NCI-H2196 (cell line): ENCODE measurements at regions not wholly inside any gene's neighbourhood (a gene's known extent, or its start where the extent isn't known, plus 50 kb on each side); places are given as distances from the start of the nearest gene placed in this dataset.
"Not testable (repeated sequence)": the region's sequence is repeated elsewhere in the genome, so short reads cannot be mapped to it uniquely, and the experiment has no call there.

ENCODE experiments used
- DNase-seq: peaks from one replicate; lab custom pipeline; 2025; ENCODE audit not compliant: unreplicated experiment; lab: John Stamatoyannopoulos, UW

DNA sequence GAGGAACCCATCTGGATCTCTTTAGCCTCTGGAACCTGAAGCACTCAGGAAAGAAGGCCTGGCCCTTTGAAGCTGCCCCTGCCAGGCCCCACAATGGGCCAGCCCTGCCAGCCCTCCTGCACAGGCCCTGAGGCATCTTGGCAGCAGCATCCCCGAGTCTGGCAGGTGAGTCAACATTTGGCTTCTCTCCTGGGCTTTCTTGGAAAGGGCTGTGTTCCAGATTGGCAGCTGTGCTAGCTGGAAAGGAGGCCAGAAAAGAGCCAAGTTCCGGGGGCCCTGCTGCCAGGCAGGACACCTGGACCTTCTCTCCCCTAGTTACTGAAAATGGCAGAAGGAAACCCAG lies 187.2 kb downstream of the SHQ1 start:
- DNase-seq: peak; percentile 76

DNA sequence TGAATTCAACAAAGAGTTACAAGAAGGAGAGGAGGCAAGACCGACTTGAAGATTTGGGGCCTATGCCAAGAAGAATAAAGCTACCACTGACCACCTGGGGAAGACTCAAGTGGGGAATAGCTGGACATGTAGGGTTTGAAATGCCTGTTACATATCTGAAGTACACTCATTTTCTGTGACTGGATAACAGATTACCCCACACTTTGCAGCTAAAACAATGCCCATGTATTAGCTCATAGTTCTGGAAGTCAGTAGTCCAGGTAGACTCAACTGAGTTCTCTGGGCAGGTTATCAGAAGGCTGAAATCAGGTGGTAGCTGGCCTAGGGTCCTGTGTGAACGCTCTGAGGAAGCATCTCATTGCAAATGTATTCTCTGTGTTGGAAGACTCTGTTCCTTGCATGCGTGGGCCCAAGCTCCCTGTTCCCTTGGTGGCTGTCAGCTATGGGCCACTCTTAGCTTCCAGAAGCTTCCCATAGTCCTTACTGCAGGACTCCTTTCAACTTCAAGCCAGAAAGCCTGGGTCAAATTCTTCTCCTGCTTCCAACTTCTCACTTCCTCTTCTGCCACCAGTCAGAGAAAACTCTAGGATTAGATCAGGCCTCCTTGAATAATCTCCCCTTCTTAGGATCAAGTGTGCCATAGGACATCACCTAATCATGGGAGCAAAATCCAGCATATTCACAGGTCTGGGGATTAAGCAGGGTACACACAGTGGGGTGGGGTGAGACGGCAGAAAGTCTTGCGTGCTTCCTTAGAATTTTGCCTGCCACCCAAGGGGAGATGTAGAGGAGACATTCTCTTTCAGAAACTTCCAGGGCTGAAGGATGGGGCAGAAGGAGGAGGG lies 187.8 kb downstream of the SHQ1 start:
- DNase-seq: no peak

GRCh38 chr3:72659596-72659995 lies 188.6 kb downstream of the SHQ1 start:
- DNase-seq: no peak

DNA sequence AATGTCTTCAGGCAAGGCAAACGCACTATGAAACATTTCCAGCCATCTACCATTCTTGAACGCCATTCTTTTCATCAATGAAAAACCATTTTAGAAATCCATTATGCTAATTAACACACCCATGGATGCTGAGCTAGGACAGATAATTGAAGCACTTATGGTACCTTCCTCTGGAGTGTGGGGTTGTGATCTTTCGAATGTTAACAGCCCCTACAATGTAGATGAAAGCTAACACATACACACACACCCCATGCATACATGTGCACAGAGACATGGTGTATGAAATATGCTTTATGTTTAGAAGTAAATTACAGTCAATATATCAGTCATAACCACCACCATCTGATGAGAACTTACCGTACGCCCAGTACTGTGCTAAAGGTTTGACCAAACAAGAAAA lies 189.1 kb downstream of the SHQ1 start:
- no peak for DNase-seq

DNA sequence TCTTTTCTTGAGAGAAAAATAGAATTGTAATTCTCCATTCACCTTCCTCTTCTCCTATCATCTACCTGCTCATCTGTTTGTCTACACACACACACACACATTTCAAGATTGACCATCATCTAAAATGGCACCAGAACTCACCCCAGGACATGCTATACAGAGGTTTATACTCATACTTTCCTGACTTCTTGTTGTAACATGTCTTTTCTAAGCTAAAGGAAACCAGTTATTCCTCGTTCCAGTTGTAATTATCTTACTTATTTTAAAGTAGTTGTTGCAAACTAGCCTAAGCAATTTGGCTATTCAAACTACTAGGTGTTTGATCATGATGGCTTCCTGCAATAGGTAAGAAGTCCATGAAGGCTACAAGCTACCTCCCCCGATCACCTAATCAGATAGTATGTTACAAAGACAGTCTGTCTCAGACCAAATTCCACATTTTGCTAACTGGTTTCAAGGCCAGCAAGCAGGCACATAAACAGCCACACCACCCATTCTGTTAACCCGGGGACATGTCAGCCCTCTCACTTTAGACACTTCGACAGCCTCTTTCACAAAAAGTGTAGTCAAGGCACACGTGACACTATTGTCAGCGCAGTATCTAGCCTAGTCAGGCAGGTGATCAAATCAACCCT lies 189.7 kb downstream of the SHQ1 start:
- DNase-seq: no peak

DNA sequence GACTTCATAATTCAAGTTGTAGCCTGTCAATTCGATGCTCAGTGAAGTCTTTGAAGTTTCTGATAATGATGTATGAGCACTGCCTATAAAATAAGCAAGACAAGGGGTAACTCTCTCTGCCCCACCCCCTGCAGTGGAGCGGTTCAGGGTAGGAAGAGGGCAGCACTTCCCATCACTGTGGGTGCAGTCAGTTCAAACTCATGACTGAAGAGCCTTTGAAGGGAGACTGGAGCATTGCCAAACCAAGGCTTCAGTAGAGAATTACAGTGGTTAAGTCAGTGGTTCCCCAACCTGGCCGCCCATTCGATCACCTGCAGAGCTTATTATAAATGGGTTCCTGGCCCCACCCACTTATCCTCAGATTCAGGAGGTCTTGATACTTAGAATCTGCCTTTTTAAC lies 190.6 kb downstream of the SHQ1 start:
- peak; percentile 2 for DNase-seq

GRCh38 chr3:72655723-72656122 lies 192.5 kb downstream of the SHQ1 start:
- no peak for DNase-seq

DNA sequence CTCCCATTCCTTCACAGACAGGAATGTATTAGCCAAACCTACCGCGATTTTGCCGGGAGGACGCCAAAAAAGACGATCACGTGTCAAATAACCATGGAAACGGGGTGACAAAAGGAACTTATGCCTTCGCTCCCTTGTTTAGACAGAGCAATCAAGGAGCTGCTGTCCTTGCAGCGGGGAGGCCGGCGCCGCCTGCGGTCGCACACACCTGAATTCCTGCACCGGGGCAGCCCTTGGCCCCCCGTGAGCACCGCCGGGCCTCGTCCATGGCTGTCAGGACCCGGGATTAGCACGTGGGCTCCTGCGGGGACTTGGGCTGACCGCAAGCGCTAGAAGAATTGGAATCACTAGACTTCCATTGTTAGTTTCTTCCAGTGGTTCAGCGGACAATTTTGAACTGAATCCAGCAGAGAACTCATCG lies 193.1 kb downstream of the SHQ1 start:
- DNase-seq: no peak

- DNase-seq: no peak
These were observed 195.8 kb downstream of the SHQ1 start for GRCh38 chr3:72652395-72652794.

GRCh38 chr3:72651498-72651897 lies 196.7 kb downstream of the SHQ1 start:
- DNase-seq: no peak

GRCh38 chr3:72646263-72646662 lies 202.0 kb downstream of the SHQ1 start:
- no peak for DNase-seq

DNA sequence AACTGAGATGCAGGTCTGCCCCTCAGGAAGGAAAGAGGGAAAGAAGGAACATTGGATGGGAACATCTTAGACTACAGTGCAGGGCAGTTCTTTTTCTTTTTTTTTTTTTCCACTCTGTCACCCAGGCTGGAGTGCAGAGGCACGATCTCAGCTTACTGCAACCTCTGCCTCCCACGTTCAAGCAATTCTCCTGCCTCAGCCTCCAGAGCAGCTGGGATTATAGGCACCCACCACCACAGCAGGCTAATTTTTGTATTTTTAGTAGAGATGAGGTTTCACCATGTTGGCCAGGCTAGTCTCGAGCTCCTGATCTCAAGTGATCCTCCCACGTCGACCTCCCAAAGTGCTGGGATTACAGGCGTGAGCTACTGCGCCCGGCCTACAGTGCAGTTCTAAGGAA lies 204.6 kb downstream of the SHQ1 start:
- DNase-seq: not testable (repeated sequence)

DNA sequence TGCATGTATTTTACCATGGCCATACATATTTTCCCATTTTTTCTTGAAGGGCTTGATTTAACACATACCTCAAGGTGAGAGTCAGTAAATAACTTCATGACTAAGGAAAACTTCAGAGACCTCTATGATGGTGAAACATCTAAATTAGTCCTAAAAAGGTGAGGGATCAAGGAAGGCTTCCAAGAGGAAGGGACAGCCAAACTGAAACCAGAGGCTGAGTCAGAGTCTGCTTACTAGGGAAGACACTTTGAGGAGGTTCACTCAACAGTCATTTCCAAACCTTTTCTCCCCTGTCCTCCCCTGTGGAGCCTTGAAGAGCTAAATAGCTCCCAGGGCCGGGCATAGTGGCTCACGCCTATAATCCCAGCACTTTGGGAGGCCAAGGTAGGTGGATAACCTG lies 206.6 kb downstream of the SHQ1 start:
- no peak for DNase-seq

- no peak for DNase-seq
These were observed 207.2 kb downstream of the SHQ1 start for GRCh38 chr3:72641072-72641471.

- DNase-seq: no peak
These were observed 211.2 kb downstream of the SHQ1 start for GRCh38 chr3:72636969-72637597.

- no peak for DNase-seq
These were observed 212.7 kb downstream of the SHQ1 start for GRCh38 chr3:72635551-72635950.

GRCh38 chr3:72634128-72634527 lies 214.1 kb downstream of the SHQ1 start:
- no peak for DNase-seq

DNA sequence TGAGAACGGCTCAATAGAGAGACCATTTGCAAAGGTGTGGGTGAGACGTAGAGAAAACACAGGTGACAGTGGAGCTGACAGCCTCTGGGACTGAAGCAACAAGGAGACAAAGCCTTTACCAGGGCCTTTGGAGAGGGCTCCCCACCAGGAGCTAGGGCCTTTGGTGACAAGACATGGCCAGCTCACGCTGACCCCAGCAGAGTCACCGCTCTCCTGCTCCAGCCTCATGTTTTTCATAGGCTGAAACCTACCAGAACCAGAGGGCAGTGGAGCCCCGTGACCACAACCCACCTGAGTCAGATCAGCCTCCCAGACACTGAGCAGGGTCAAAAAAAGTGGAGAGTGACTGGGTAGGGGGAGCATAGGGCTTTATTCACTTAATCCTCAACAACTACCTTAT lies 214.7 kb downstream of the SHQ1 start:
- no peak for DNase-seq

- DNase-seq: no peak
These were observed 215.1 kb downstream of the SHQ1 start for GRCh38 chr3:72633121-72633520.

- DNase-seq: no peak
These were observed 216.1 kb downstream of the SHQ1 start for GRCh38 chr3:72632129-72632528.

GRCh38 chr3:72630969-72631344 lies 217.3 kb downstream of the SHQ1 start:
- DNase-seq: no peak

- no peak for DNase-seq
These were observed 217.8 kb downstream of the SHQ1 start for GRCh38 chr3:72630327-72630968.
